ENCODE measurements at regions not wholly inside any gene's neighbourhood (a gene's known extent, or its start where the extent isn't known, plus 50 kb on each side); places are given as distances from the start of the nearest gene placed in this dataset.

- no peak for TF ChIP-seq EZH2phosphoT487 (IDR thresholded peaks at IDR 0.05; ENCODE audit: borderline replicate concordance, low read length)
- no peak for TF ChIP-seq CTCF (IDR thresholded peaks at IDR 0.05; ENCODE audit: low read depth, low read length, poor library complexity, severe bottlenecking)
- Histone ChIP-seq H3K9me2 (replicated peaks; ENCODE audit: control insufficient read depth, low read length) (no peaks in the 10 kb centered on the region), H3F3A (ENCODE audit: control insufficient read depth, insufficient read depth) (no peaks in the 10 kb centered on the region), H3K4me1 (ENCODE audit: control insufficient read depth, low read length) (no peaks in the 10 kb centered on the region), H3K4me3 (ENCODE audit: low read length) (no peak overlapping the region), H3K9me3 (ENCODE audit: control insufficient read depth, insufficient read depth, low read length) (no peaks in the 10 kb centered on the region), H3K4me2 (ENCODE audit: low read length) (no peak overlapping the region), H3K36me3 (ENCODE audit: control insufficient read depth, low read length) (no peaks in the 10 kb centered on the region), H3K79me2 (ENCODE audit: control insufficient read depth, low read length) (no peaks in the 10 kb centered on the region), H3K27ac (ENCODE audit: low read depth, low read length) (no peak overlapping the region), H3K27me3 (ENCODE audit: control insufficient read depth, low read length) (no peaks in the 10 kb centered on the region), H4K20me1 (ENCODE audit: control insufficient read depth, insufficient read depth, low read depth, low read length) (no peaks in the 10 kb centered on the region)
These were observed 511.8 kb upstream of the API5 start for GRCh38 chr11:42800041-42800440.

- Histone ChIP-seq H3K27ac (ENCODE audit: low read depth, low read length) (no peak overlapping the region), H3K9me3 (ENCODE audit: control insufficient read depth, insufficient read depth, low read length) (no peaks in the 10 kb centered on the region), H3K4me3 (ENCODE audit: low read length) (no peak overlapping the region), H3K4me2 (ENCODE audit: low read length) (no peak overlapping the region), H3K4me1 (ENCODE audit: control insufficient read depth, low read length) (no peaks in the 10 kb centered on the region), H3K36me3 (ENCODE audit: control insufficient read depth, low read length) (no peaks in the 10 kb centered on the region), H4K20me1 (ENCODE audit: control insufficient read depth, insufficient read depth, low read depth, low read length) (no peaks in the 10 kb centered on the region), H3F3A (ENCODE audit: control insufficient read depth, insufficient read depth) (no peaks in the 10 kb centered on the region), H3K27me3 (ENCODE audit: control insufficient read depth, low read length) (no peaks in the 10 kb centered on the region), H3K9me2 (replicated peaks; ENCODE audit: control insufficient read depth, low read length) (no peaks in the 10 kb centered on the region), H3K79me2 (ENCODE audit: control insufficient read depth, low read length) (no peaks in the 10 kb centered on the region)
- TF ChIP-seq EZH2phosphoT487 (IDR thresholded peaks at IDR 0.05; ENCODE audit: borderline replicate concordance, low read length), result no peak
- no peak for TF ChIP-seq CTCF (IDR thresholded peaks at IDR 0.05; ENCODE audit: low read depth, low read length, poor library complexity, severe bottlenecking)
These were observed 509.4 kb upstream of the API5 start for GRCh38 chr11:42802201-42802899.

- Histone ChIP-seq H3K36me3 (ENCODE audit: control insufficient read depth, low read length) (no peaks in the 10 kb centered on the region), H3K4me3 (ENCODE audit: low read length) (no peak overlapping the region), H4K20me1 (ENCODE audit: control insufficient read depth, insufficient read depth, low read depth, low read length) (no peaks in the 10 kb centered on the region), H3F3A (ENCODE audit: control insufficient read depth, insufficient read depth) (no peaks in the 10 kb centered on the region), H3K79me2 (ENCODE audit: control insufficient read depth, low read length) (no peaks in the 10 kb centered on the region), H3K27me3 (ENCODE audit: control insufficient read depth, low read length) (no peaks in the 10 kb centered on the region), H3K27ac (ENCODE audit: low read depth, low read length) (no peak overlapping the region), H3K9me2 (replicated peaks; ENCODE audit: control insufficient read depth, low read length) (no peaks in the 10 kb centered on the region), H3K9me3 (ENCODE audit: control insufficient read depth, insufficient read depth, low read length) (no peaks in the 10 kb centered on the region), H3K4me1 (ENCODE audit: control insufficient read depth, low read length) (no peaks in the 10 kb centered on the region), H3K4me2 (ENCODE audit: low read length) (no peak overlapping the region)
- TF ChIP-seq CTCF (IDR thresholded peaks at IDR 0.05; ENCODE audit: low read depth, low read length, poor library complexity, severe bottlenecking) (no peak), EZH2phosphoT487 (IDR thresholded peaks at IDR 0.05; ENCODE audit: borderline replicate concordance, low read length) (no peak)
These were observed 505.6 kb upstream of the API5 start for GRCh38 chr11:42806191-42806590.

Measured in DOHH2 (cell line).